Mammary epithelial cell (primary cell): ENCODE measurements at regions not wholly inside any gene's neighbourhood (a gene's known extent, or its start where the extent isn't known, plus 50 kb on each side); places are given as distances from the start of the nearest gene placed in this dataset.

ENCODE experiments used
- CTCF ChIP-seq, 2 donors: IDR thresholded peaks in 1 of 2; conservative IDR thresholded peaks in 1 of 2; 2 replicates each; pipeline ENCODE4 v1.5.1; 2011 to 2012; ENCODE audit warnings: inconsistent platforms in 2 of 2, low read length in 2 of 2, mild to moderate bottlenecking in 2 of 2, control low read depth in 1 of 2, low read depth in 1 of 2; ENCODE audit not compliant: insufficient read depth in 1 of 2; ENCODE audit errors: extremely low read depth in 1 of 2
- EZH2 ChIP-seq: IDR thresholded peaks from 2 replicates; pipeline ENCODE4 v1.6.1; 2012; ENCODE audit warnings: low read length, inconsistent platforms, borderline replicate concordance

GRCh38 chr2:196413821-196414274, 225.7 kb upstream of the CCDC150 start:
- TF ChIP-seq CTCF (conservative IDR thresholded peaks at IDR 0.05 in 1 of 2, IDR thresholded peaks at IDR 0.05 in 1 of 2; ENCODE audit: extremely low read depth in 1 of 2, insufficient read depth in 1 of 2, low read depth in 1 of 2, low read length in 2 of 2), result no peak
- TF ChIP-seq EZH2, result no peak
